ENCODE measurements at regions not wholly inside any gene's neighbourhood (a gene's known extent, or its start where the extent isn't known, plus 50 kb on each side); places are given as distances from the start of the nearest gene placed in this dataset.

DNA sequence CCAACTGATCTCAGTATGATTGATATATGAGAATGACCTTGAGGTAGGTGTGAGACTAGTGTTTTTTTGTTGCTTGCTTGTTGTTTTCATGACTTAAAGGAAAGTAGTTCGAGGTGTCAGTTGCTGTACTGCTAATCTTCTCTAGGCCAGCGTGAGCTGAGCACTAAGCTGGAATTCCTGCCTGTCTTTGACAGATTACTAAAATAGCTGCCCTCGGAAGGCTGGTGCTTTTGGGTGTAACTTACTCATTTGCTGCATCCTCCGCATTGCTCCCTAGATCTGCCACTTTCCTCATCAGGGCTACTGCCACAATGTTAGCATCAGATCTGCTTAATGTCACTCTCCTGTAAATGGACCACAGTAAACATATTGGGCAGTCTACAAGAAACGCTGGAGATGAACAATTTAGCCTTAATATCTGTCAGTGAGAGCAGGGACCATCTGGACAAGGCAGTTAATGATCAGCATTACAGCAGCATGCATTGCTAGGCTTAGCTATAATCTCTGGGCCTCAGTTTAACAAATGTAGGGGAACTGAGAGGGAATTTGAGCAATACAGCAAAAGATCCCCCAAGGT is 106.6 kb upstream of the CDH6 start:
- TF ChIP-seq, protein P1, sequence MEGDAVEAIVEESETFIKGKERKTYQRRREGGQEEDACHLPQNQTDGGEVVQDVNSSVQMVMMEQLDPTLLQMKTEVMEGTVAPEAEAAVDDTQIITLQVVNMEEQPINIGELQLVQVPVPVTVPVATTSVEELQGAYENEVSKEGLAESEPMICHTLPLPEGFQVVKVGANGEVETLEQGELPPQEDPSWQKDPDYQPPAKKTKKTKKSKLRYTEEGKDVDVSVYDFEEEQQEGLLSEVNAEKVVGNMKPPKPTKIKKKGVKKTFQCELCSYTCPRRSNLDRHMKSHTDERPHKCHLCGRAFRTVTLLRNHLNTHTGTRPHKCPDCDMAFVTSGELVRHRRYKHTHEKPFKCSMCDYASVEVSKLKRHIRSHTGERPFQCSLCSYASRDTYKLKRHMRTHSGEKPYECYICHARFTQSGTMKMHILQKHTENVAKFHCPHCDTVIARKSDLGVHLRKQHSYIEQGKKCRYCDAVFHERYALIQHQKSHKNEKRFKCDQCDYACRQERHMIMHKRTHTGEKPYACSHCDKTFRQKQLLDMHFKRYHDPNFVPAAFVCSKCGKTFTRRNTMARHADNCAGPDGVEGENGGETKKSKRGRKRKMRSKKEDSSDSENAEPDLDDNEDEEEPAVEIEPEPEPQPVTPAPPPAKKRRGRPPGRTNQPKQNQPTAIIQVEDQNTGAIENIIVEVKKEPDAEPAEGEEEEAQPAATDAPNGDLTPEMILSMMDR (IDR thresholded peaks at IDR 0.05; ENCODE audit: low read depth, low read length, poor library complexity, severe bottlenecking) = no peak
- TF ChIP-seq EZH2phosphoT487 (IDR thresholded peaks at IDR 0.05; ENCODE audit: borderline replicate concordance, low read length) = no peak
